ENCODE measurements at regions not wholly inside any gene's neighbourhood (a gene's known extent, or its start where the extent isn't known, plus 50 kb on each side); places are given as distances from the start of the nearest gene placed in this dataset.

DNA sequence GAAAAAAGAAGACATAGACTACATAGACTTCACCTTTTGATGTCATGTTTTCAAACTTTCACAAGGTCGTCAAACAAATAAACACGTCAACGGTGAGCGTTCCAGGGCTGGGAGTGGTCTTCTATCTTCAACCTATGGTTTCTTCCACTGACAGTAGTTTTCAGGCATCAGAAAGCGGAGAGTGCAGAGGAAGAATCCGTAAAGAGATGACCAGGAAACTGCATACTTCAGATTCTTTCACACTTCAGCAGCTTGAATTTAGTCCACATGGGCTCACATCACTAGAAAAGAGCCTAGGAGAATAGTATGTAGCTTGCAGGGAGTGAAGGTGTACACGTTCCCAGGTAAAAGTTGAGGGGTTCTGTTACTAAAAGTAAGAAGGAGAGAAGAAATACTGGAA, 58.5 kb downstream of the NPY1R start:
- intact Hi-C loops (cut with micrococcal nuclease; ENCODE audit: unreplicated experiment), result loop anchor here (5.0 kb wide), 1 partner anchor 58 kb away; the partner anchor contains the start of gene NPY1R
- no peak for DNase-seq
- no peaks in the 10 kb centered on the region for H3K36me3 Mint-ChIP-seq (ENCODE audit: insufficient read depth, unreplicated experiment)
- no peak overlapping the region for H3K27ac Mint-ChIP-seq (ENCODE audit: unreplicated experiment)
- H3K4me3 ChIP-seq (ENCODE audit: low read depth, low read length), result no peak overlapping the region
- H3K9me3 ChIP-seq, result no peaks in the 10 kb centered on the region
- H3K4me3 Mint-ChIP-seq (ENCODE audit: unreplicated experiment), result no peak overlapping the region
- H3K36me3 ChIP-seq (ENCODE audit: control insufficient read depth, insufficient read depth, low read length), result no peaks in the 10 kb centered on the region
- no peaks in the 10 kb centered on the region for H3K4me1 ChIP-seq
- CTCF ChIA-PET, result no interaction called here
- H3K9me3 Mint-ChIP-seq (ENCODE audit: unreplicated experiment), result no peaks in the 10 kb centered on the region
- no TSS peak for BruUV-seq (replicated peaks)
- POLR2A ChIA-PET, result no interaction called here
- H3K4me1 Mint-ChIP-seq (ENCODE audit: low read depth, unreplicated experiment), result no peaks in the 10 kb centered on the region
- no peaks in the 10 kb centered on the region for H3K27me3 ChIP-seq (replicated peaks; ENCODE audit: control insufficient read depth, insufficient read depth, low read length)
- no peaks in the 10 kb centered on the region for H3K27me3 Mint-ChIP-seq (ENCODE audit: insufficient read depth, unreplicated experiment)
- TF ChIP-seq CTCF (IDR thresholded peaks at IDR 0.05; ENCODE audit: insufficient read depth in 1 of 2, low read depth in 1 of 2, low read length in 1 of 2, severe bottlenecking in 1 of 2, unreplicated experiment in 1 of 2), result no peak

- Mint-ChIP-seq H3K4me1 (ENCODE audit: low read depth, unreplicated experiment) (no peaks in the 10 kb centered on the region), H3K36me3 (ENCODE audit: insufficient read depth, unreplicated experiment) (no peaks in the 10 kb centered on the region), H3K27me3 (ENCODE audit: insufficient read depth, unreplicated experiment) (no peaks in the 10 kb centered on the region), H3K4me3 (ENCODE audit: unreplicated experiment) (no peak overlapping the region), H3K27ac (ENCODE audit: unreplicated experiment) (no peak overlapping the region), H3K9me3 (ENCODE audit: unreplicated experiment) (no peaks in the 10 kb centered on the region)
- intact Hi-C loops (cut with micrococcal nuclease; ENCODE audit: unreplicated experiment), result loop anchor here (5.0 kb wide), 1 partner anchor 59 kb away; the partner anchor contains the start of gene NPY1R
- TF ChIP-seq CTCF (IDR thresholded peaks at IDR 0.05; ENCODE audit: insufficient read depth in 1 of 2, low read depth in 1 of 2, low read length in 1 of 2, severe bottlenecking in 1 of 2, unreplicated experiment in 1 of 2), result no peak
- Histone ChIP-seq H3K4me1 (no peaks in the 10 kb centered on the region), H3K36me3 (ENCODE audit: control insufficient read depth, insufficient read depth, low read length) (no peaks in the 10 kb centered on the region), H3K4me3 (ENCODE audit: low read depth, low read length) (no peak overlapping the region), H3K9me3 (no peaks in the 10 kb centered on the region), H3K27me3 (replicated peaks; ENCODE audit: control insufficient read depth, insufficient read depth, low read length) (no peaks in the 10 kb centered on the region)
- ChIA-PET POLR2A (no interaction called here), CTCF (no interaction called here)
- no peak for DNase-seq
- BruUV-seq (replicated peaks), result no TSS peak
These were observed 59.2 kb downstream of the NPY1R start for GRCh38 chr4:163273203-163273602.

DNA sequence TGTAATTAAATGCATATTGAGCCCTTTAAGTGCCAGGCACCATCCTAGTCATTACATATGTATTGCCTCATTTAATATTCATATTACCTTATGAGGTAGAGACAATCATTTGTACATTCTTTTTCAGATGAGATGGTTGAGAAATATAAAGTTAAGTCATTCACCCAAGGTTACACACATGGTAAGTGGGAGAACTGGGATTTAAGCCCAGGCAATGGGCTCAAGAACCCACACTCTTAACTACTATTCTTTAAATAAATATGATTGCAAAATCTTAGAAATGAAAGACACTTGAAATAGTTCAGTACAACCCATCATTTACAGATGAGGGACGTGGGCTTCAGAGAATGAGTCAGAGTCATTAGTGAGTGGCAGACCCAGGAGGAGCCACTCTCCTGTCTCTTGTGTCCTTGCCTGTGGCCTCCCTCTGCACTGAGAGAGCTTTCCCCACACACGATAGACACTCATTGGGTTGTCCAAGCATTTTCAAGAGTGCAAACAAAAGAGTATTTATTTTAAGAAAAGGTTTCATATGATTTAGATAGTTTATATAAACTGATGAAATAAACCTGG, 60.8 kb downstream of the NPY1R start:
- no peaks in the 10 kb centered on the region for H3K36me3 Mint-ChIP-seq (ENCODE audit: insufficient read depth, unreplicated experiment)
- no peaks in the 10 kb centered on the region for H3K27me3 Mint-ChIP-seq (ENCODE audit: insufficient read depth, unreplicated experiment)
- no TSS peak for BruUV-seq (replicated peaks)
- ChIA-PET POLR2A (no interaction called here), CTCF (no interaction called here)
- no peak for DNase-seq
- no peaks in the 10 kb centered on the region for H3K9me3 Mint-ChIP-seq (ENCODE audit: unreplicated experiment)
- no peak for TF ChIP-seq CTCF (IDR thresholded peaks at IDR 0.05; ENCODE audit: insufficient read depth in 1 of 2, low read depth in 1 of 2, low read length in 1 of 2, severe bottlenecking in 1 of 2, unreplicated experiment in 1 of 2)
- Histone ChIP-seq H3K9me3 (no peaks in the 10 kb centered on the region), H3K27me3 (replicated peaks; ENCODE audit: control insufficient read depth, insufficient read depth, low read length) (no peaks in the 10 kb centered on the region), H3K4me3 (ENCODE audit: low read depth, low read length) (no peak overlapping the region), H3K36me3 (ENCODE audit: control insufficient read depth, insufficient read depth, low read length) (no peaks in the 10 kb centered on the region), H3K4me1 (no peaks in the 10 kb centered on the region)
- no peaks in the 10 kb centered on the region for H3K4me1 Mint-ChIP-seq (ENCODE audit: low read depth, unreplicated experiment)
- H3K27ac Mint-ChIP-seq (ENCODE audit: unreplicated experiment), result no peak overlapping the region
- no peak overlapping the region for H3K4me3 Mint-ChIP-seq (ENCODE audit: unreplicated experiment)
- intact Hi-C loops (cut with micrococcal nuclease; ENCODE audit: unreplicated experiment), result loop anchor here (5.0 kb wide), 1 partner anchor 61 kb away; the partner anchor contains the start of gene NPY1R

All from Caco-2 (cell line).